Colonic mucosa (tissue), 4 donors: ENCODE measurements at regions not wholly inside any gene's neighbourhood (a gene's known extent, or its start where the extent isn't known, plus 50 kb on each side); places are given as distances from the start of the nearest gene placed in this dataset.

Experiments used
- DNase-seq: peaks from one replicate; pipeline ENCODE4 v3.0.0-alpha.2; 2020
- H3K27ac ChIP-seq: fragments of 200-600 bp; one replicate; pipeline ENCODE4 v1.8.0; 2021
- H3K27me3 ChIP-seq: fragments of 200-600 bp; one replicate; pipeline ENCODE4 v1.8.0; 2021
- H3K36me3 ChIP-seq: fragments of 200-600 bp; one replicate; pipeline ENCODE4 v1.8.0; 2021
- H3K4me1 ChIP-seq: fragments of 200-600 bp; one replicate; pipeline ENCODE4 v1.8.0; 2021; ENCODE audit warnings: mild to moderate bottlenecking
- H3K4me3 ChIP-seq: fragments of 200-600 bp; one replicate; pipeline ENCODE4 v1.8.0; 2021
- H3K9ac ChIP-seq, 2 donors: one replicate each; pipeline ENCODE4 v1.7.0; 2013; ENCODE audit warnings: control low read depth in 2 of 2, low read depth in 2 of 2, low read length in 2 of 2
- H3K9me3 ChIP-seq: fragments of 200-600 bp; one replicate; pipeline ENCODE4 v1.8.0; 2021
- CTCF ChIP-seq: fragments of 200-600 bp; IDR thresholded peaks from one replicate; pipeline ENCODE4 v1.8.0; 2022; ENCODE audit warnings: antibody characterized with exemption, mild to moderate bottlenecking
- intact Hi-C: fragments of 100-400 bp; cut with DNase I; formaldehyde crosslinking; loops from one replicate; pipeline ENCODE4 v1.14.1; 2022
- donor health status: healthy.
- donor health status: DM: no; HTN: no; CAD: no.
- donor health status: DM: no; HTN: no; CAD: no.

GRCh38 chr5:68964679-68965078 lies 129.1 kb upstream of the SLC30A5 start:
- H3K4me3 ChIP-seq = no peak overlapping the region
- no peak overlapping the region for H3K27ac ChIP-seq
- TF ChIP-seq CTCF = no peak
- H3K4me1 ChIP-seq = no peaks in the 10 kb centered on the region
- no peaks in the 10 kb centered on the region for H3K27me3 ChIP-seq
- intact Hi-C loops = loop anchor here (5.0 kb wide), 1 partner anchor 677 kb away; no protein-coding TSS in a partner anchor
- DNase-seq = no peak
- no peaks in the 10 kb centered on the region for H3K36me3 ChIP-seq
- no peaks in the 10 kb centered on the region for H3K9me3 ChIP-seq
- no peak overlapping the region for H3K9ac ChIP-seq

- no peaks in the 10 kb centered on the region for H3K27me3 ChIP-seq
Measured at GRCh38 chr5:68965926-68966325, 127.9 kb upstream of the SLC30A5 start.

GRCh38 chr5:68966596-68966995 lies 127.2 kb upstream of the SLC30A5 start:
- H3K36me3 ChIP-seq = no peaks in the 10 kb centered on the region
- H3K27ac ChIP-seq = no peak overlapping the region
- H3K9ac ChIP-seq = no peak overlapping the region
- intact Hi-C loops = no loop called here
- no peaks in the 10 kb centered on the region for H3K9me3 ChIP-seq
- TF ChIP-seq CTCF = no peak
- DNase-seq = no peak
- no peaks in the 10 kb centered on the region for H3K4me1 ChIP-seq
- H3K4me3 ChIP-seq = no peak overlapping the region
- H3K27me3 ChIP-seq = no peaks in the 10 kb centered on the region

More at GRCh38 chr5:68965926-68966325, 127.9 kb upstream of the SLC30A5 start:
- H3K36me3 ChIP-seq = no peaks in the 10 kb centered on the region
- DNase-seq = no peak
- no peak overlapping the region for H3K27ac ChIP-seq
- no peak overlapping the region for H3K9ac ChIP-seq
- no peaks in the 10 kb centered on the region for H3K9me3 ChIP-seq
- intact Hi-C loops = no loop called here
- no peak overlapping the region for H3K4me3 ChIP-seq
- no peaks in the 10 kb centered on the region for H3K4me1 ChIP-seq
- no peak for TF ChIP-seq CTCF

DNA sequence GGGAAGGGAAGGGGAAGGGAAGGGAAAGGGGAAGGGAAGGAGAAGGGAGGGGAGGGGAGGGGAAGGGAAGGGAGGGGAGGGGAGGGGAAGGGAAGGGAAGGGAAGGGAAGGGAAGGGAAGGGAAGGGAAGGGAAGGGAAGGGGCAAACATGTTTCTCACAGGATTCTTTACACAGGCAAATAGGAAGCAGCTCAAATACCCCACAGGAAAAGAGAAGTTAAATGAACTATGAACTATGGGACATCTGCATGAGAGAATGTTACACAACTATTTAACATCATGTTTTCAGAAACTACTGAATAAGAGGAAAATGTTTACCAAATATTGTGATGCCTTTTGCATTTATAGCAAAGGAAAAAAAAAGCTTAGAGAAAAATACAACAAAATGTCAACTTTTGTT lies 125.4 kb upstream of the SLC30A5 start:
- no peak overlapping the region for H3K4me3 ChIP-seq
- H3K27ac ChIP-seq = no peak overlapping the region
- H3K9me3 ChIP-seq = no peaks in the 10 kb centered on the region
- H3K9ac ChIP-seq = no peak overlapping the region
- H3K27me3 ChIP-seq = no peaks in the 10 kb centered on the region
- no peak for DNase-seq
- no peak for TF ChIP-seq CTCF
- intact Hi-C loops = no loop called here
- H3K36me3 ChIP-seq = no peaks in the 10 kb centered on the region
- no peaks in the 10 kb centered on the region for H3K4me1 ChIP-seq

DNA sequence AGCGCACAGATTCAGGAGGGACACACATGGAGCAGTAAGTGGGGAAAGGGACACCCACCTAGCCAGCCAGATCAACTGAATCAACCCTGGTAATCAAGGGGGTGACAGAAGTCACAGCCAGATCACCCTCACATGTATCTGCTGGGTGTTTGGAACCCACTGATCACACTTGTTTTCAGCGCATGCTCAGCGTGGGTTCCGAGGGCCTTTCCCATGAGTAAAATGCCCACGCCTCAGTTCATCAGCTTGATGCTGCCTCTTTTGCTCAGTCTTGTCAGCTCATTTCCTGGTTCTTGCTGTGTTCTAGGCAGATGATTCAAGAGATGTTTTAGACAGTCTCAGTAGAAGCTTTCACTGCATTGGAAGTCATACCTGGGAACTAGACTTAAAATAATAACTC lies 123.2 kb upstream of the SLC30A5 start:
- Histone ChIP-seq H3K4me3 (no peak overlapping the region), H3K36me3 (no peaks in the 10 kb centered on the region), H3K4me1 (no peaks in the 10 kb centered on the region), H3K9ac (no peak overlapping the region), H3K27me3 (no peaks in the 10 kb centered on the region), H3K9me3 (no peaks in the 10 kb centered on the region), H3K27ac (no peak overlapping the region)
- intact Hi-C loops = no loop called here
- DNase-seq = no peak
- TF ChIP-seq CTCF = no peak

- TF ChIP-seq CTCF = no peak
- Histone ChIP-seq H3K27ac (no peak overlapping the region), H3K9ac (no peak overlapping the region), H3K9me3 (no peaks in the 10 kb centered on the region), H3K4me3 (no peak overlapping the region), H3K27me3 (no peaks in the 10 kb centered on the region), H3K4me1 (no peaks in the 10 kb centered on the region), H3K36me3 (no peaks in the 10 kb centered on the region)
- intact Hi-C loops = no loop called here
- no peak for DNase-seq
Measured at GRCh38 chr5:68973696-68974095, 120.1 kb upstream of the SLC30A5 start.
